ENCODE measurements at regions not wholly inside any gene's neighbourhood (a gene's known extent, or its start where the extent isn't known, plus 50 kb on each side); places are given as distances from the start of the nearest gene placed in this dataset.

DNA sequence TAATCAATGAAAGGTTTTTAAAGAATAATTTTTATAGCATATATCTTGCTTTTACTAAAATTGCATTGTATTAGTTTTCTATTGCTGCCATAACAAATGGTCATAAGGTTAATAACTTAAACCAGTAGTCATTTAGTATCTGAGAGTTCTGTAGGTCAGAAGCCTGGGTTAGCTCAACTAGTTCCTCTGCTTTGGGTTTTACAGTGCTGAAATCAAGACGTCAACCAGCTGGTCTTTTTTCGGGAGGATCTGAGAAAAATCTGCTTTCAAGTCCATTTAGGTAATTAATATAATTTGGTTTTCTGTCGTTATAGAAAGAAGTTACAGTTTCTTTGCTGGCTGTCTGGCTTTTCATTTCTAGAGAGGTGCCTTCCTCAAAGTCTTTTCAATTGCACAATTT, 577.7 kb downstream of the MRPL39 start:
- TF ChIP-seq, protein P1, sequence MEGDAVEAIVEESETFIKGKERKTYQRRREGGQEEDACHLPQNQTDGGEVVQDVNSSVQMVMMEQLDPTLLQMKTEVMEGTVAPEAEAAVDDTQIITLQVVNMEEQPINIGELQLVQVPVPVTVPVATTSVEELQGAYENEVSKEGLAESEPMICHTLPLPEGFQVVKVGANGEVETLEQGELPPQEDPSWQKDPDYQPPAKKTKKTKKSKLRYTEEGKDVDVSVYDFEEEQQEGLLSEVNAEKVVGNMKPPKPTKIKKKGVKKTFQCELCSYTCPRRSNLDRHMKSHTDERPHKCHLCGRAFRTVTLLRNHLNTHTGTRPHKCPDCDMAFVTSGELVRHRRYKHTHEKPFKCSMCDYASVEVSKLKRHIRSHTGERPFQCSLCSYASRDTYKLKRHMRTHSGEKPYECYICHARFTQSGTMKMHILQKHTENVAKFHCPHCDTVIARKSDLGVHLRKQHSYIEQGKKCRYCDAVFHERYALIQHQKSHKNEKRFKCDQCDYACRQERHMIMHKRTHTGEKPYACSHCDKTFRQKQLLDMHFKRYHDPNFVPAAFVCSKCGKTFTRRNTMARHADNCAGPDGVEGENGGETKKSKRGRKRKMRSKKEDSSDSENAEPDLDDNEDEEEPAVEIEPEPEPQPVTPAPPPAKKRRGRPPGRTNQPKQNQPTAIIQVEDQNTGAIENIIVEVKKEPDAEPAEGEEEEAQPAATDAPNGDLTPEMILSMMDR (conservative IDR thresholded peaks at IDR 0.05): no peak
- H3K27ac ChIP-seq: no peak overlapping the region

DNA sequence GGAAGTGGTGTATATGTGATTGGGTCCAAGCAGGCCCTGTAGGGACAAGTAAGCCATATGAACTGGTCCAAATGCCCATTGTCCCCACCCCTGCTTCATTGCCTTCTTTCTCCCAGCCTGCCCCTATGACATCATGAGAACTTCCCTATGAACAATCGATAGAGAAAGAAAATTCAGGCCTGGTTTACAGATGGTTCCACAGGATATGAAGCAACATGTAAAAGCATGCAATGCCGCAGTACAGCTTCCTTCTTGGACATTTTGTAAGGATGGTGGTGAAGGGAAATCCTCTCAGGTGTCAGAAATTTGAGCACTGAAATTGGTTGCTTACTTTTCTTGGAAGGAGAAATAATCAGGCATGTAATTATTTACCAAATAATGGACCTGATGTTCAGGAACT, 581.7 kb downstream of the MRPL39 start:
- TF ChIP-seq, protein P1 (conservative IDR thresholded peaks at IDR 0.05): no peak
- H3K27ac ChIP-seq: no peak overlapping the region

DNA sequence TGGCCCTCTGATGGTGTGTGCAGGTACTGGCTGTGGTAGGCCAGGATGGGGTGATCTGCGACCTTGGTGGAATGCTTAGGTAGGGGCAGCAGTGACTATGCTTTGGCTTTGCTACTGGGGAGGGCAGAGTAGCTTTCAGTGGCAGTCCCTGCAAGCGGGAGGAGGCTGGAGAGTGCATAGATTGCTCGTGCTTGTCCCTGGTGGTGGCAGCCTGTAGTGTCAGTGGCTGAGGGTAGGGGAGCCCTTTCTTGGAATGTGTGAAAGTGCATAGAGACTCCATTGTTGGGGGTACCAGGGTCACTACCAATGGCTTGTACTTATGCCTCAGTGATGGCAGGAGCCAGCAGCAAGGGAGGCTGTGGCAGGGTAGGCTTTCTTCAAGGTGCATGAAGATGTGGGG, 582.6 kb downstream of the MRPL39 start:
- TF ChIP-seq, protein P1 (conservative IDR thresholded peaks at IDR 0.05): no peak
- no peak overlapping the region for H3K27ac ChIP-seq

DNA sequence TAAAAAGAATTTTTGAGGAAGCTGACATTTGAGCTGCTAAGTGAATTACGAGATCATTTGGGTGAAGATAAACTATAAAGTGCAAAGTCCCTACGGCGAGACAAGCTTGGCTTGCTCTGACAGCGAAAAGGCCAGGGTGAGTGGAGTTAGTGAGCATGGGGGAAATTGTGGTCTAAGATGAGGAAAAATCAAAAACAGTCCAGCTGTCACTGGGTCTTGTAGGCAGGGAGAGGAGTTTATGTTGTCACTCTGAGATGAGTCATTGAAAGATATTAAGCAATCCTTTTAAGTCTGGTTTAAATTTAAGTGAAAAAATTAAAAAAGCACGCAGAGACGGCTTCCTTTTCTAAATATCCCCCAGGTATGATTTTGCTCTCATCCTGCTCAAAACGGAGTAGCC, 601.9 kb downstream of the MRPL39 start:
- TF ChIP-seq, protein P1 (conservative IDR thresholded peaks at IDR 0.05): no peak

DNA sequence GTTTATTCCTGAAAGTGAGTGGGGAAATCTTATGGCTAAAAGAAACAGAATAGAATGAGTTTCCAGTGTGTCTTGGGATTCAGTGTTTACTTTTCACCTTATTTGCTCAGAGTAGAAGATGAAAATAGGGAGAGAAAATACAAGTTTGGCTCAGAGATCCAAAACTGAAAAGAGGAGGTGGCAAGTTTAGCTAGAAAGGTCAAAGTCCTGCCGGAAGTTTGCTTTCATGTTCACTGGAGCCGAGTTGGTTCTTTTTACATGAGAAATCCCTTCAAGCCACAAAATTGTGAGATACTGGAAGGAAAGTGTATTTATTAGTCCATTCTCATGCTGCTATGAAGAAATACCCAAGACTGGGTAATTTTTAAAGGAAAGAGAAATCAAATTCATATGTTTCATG, 604.6 kb downstream of the MRPL39 start:
- no peak overlapping the region for H3K27ac ChIP-seq
- TF ChIP-seq, protein P1 (conservative IDR thresholded peaks at IDR 0.05): no peak

More for the DNA sequence above, 601.9 kb downstream of the MRPL39 start:
- H3K27ac ChIP-seq: no peak overlapping the region

DNA sequence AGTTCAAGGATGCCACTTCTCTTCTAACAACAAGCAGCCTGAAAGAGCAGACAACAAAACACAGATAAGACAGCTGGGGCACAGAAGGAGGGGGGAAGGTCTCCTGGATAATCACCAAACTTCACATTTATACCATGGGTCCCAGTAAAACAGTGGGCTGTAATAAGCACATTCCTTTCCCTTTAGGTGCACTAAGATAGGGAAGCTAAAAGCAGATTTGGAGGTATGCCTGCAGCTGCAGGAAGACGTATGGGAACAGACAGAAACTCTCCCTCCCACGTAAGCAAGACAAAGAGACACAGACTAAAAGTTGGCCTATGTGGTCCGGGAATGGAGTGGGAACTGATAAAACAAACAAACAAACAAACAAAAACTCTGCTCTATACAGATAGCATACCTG, 612.1 kb downstream of the MRPL39 start:
- no peak overlapping the region for H3K27ac ChIP-seq
- TF ChIP-seq, protein P1 (conservative IDR thresholded peaks at IDR 0.05): no peak

DNA sequence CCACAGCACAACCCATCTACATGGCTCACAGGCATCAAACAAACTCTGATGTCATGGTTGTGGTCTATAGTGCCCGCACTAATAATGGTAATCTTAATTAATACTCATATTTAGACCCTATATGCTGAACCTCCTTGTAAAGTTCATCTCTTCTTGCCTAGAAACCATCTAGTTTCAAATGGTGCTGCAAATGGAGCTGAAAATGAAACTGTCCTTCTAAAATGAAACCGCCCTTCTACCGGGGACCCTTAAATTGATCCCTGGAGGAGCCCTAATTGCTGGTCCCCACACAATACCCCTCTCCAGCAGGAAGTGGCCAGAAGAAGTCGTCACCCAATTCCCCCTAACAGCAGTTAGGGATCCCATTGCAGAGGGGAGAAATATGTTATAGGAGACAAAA, 612.6 kb downstream of the MRPL39 start:
- no peak overlapping the region for H3K27ac ChIP-seq
- TF ChIP-seq, protein P1 (conservative IDR thresholded peaks at IDR 0.05): no peak

DNA sequence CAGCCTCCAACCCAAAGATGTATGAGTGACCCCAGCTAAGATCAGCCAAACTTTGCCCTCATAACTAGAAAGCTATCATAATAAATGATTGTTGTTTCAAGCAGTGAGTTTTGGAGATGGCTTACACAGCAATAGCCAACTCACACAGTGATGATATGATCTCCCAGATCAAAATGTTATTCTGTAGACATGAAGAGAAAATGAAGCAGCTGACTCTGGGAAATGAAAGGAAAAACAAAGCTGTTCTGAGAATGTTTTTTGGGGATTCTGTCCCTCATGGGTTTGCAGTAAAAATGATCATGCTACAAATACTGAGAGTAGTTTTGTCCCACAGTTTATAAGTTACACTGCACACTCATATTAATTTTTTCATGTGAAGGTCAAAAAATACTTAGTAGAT, 617.8 kb downstream of the MRPL39 start:
- H3K27ac ChIP-seq: no peak overlapping the region
- TF ChIP-seq, protein P1 (conservative IDR thresholded peaks at IDR 0.05): no peak

Measured in VCaP (cell line).